AG04450 (cell line): ENCODE measurements at regions not wholly inside any gene's neighbourhood (a gene's known extent, or its start where the extent isn't known, plus 50 kb on each side); places are given as distances from the start of the nearest gene placed in this dataset.

Experiments used
- CTCF ChIA-PET: fragments of 300-600, 350-600 bp; formaldehyde crosslinking; extraction: SDS; loops from one replicate; lab custom pipeline; 2022; ENCODE audit warnings: antibody characterized with exemption, inconsistent platforms; lab: Charles Lee
- POLR2A ChIA-PET: fragments of 350-600 bp; formaldehyde crosslinking; extraction: SDS; loops from one replicate; lab custom pipeline; 2021; ENCODE audit warnings: antibody characterized with exemption, inconsistent platforms; lab: Yijun Ruan, JAX
- DNase-seq: peaks from one replicate; pipeline ENCODE4 v3.0.0-alpha.2; 2011; ENCODE audit warnings: low read depth, low spot score
- H3K27ac ChIP-seq: one replicate; pipeline ENCODE4 v1.5.1; 2012; ENCODE audit warnings: low read depth, low read length, control low read depth
- H3K27me3 ChIP-seq: one replicate; pipeline ENCODE4 v1.6.0; 2012; ENCODE audit warnings: low read length; ENCODE audit not compliant: control insufficient read depth, insufficient read depth
- H3K4me3 ChIP-seq: 2 replicates; pipeline ENCODE4 v1.5.1; 2011; ENCODE audit warnings: mild to moderate bottlenecking, low read depth, low read length, control low read depth
- H3K9me3 ChIP-seq: 2 replicates; pipeline ENCODE4 v1.5.1; 2012; ENCODE audit warnings: low read length; ENCODE audit not compliant: control insufficient read depth, insufficient read depth
- TF ChIP-seq, protein P1 (sequence below): IDR thresholded peaks from 2 replicates; pipeline ENCODE4 v1.5.1; 2011; ENCODE audit warnings: low read depth, low read length, control low read depth, inconsistent platforms

DNA sequence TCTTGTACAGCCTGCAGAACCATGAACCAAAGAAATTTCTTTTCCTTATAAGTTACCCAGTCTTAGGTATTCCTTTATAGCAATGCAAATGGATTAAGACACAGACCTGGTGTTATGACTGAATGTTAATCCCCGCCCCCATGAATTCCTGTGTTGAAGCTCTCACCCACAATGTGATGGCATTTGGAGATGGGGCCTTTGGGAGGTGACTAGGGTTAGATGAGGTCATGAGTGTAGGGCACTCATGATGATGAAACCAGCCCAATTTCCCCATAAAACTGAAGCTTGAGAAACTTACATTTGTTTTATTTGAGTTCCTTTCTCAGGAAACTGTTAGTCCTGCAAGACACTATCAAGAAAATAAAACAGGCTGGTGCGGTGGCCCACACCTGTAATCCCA lies 115.8 kb upstream of the THY1 start:
- POLR2A ChIA-PET, result interaction anchor here (0.6 kb wide), 1 partner anchor 306 kb away, joined by 6 read pairs; no protein-coding TSS in a partner anchor

DNA sequence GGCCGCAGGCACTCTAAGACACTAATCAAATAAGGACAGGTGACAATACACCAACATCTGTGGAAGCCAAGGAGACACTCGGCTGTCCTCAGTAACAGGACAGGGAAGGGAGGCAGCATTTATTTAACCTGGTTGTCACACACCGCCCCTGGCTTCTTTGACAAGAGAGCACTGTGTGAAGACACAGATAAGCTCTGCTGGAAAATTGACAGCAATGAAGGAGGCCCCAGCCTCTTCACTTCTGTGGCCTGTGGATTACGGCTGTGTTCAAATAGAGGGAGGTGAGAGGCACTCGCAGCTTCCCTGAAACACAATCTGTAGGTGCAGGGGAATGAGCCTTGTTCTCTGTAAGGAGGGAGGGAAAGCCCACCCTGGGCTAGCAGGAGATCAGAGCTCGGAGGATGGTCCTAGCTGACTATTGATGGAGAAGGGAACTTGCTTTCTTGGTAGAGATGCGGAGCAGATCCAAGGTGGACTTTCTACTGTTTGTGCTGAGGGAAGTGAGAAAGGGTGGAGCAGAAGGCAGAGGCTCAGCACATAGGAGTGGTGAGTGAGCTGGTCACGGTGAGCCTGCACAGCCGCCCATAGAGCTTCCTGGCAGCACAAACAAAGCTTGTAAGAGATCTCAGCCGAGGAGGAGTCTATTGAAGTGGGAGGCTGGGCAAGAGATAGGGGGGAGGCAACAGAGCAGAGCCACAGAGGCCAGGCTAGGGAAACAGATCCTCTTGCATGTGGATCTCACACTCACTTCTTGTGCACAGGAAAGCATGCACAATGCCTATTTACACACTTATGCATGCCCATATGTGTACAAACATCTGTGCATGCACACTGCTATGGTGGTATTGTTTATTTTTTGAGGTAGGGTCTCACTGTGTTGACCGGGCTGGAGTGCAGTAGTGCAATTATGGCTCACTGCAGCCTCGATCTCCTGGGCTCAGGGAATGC lies 114.6 kb upstream of the THY1 start:
- TF ChIP-seq, protein P1, sequence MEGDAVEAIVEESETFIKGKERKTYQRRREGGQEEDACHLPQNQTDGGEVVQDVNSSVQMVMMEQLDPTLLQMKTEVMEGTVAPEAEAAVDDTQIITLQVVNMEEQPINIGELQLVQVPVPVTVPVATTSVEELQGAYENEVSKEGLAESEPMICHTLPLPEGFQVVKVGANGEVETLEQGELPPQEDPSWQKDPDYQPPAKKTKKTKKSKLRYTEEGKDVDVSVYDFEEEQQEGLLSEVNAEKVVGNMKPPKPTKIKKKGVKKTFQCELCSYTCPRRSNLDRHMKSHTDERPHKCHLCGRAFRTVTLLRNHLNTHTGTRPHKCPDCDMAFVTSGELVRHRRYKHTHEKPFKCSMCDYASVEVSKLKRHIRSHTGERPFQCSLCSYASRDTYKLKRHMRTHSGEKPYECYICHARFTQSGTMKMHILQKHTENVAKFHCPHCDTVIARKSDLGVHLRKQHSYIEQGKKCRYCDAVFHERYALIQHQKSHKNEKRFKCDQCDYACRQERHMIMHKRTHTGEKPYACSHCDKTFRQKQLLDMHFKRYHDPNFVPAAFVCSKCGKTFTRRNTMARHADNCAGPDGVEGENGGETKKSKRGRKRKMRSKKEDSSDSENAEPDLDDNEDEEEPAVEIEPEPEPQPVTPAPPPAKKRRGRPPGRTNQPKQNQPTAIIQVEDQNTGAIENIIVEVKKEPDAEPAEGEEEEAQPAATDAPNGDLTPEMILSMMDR, result no peak
- Histone ChIP-seq H3K4me3 (no peak overlapping the region), H3K27me3 (peaks cover 39% of the 10 kb centered on the region), H3K9me3 (no peaks in the 10 kb centered on the region; the same call in 1 of the 2 replicates), H3K27ac (no peak overlapping the region)
- POLR2A ChIA-PET, result no interaction called here
- CTCF ChIA-PET, result interaction anchor here (0.5 to 1.0 kb wide), 2 partner anchors 58 to 104 kb away, joined by 3 to 7 read pairs; no protein-coding TSS in a partner anchor
- DNase-seq, result no peak

More for the DNA sequence above, 115.8 kb upstream of the THY1 start:
- Histone ChIP-seq H3K4me3 (no peak overlapping the region), H3K27me3 (peaks cover 29% of the 10 kb centered on the region), H3K27ac (no peak overlapping the region), H3K9me3 (no peaks in the 10 kb centered on the region)
- CTCF ChIA-PET, result interaction anchor here (0.6 to 1.0 kb wide), 2 partner anchors 59 to 370 kb away, joined by 3 to 4 read pairs; no protein-coding TSS in a partner anchor
- TF ChIP-seq, protein P1, result no peak
- DNase-seq, result no peak

DNA sequence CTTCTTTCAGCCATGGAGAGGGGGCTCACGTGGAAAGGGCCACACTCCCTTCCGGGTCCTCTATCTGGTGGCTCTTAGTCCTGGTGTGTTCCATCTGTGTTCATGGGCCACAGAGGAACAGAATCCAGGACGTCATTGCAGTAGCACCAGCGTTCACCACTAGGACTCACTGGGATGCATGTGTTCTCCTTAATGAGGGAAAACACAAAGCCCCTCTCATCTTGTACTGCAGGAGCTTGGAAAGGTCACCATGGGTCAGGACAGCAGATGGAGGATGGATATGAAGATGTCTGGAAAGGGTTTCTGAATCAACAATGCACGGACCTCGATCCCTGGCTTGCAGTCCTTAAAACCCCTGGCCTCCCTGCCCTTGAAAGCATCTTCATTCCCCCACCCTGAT lies 113.8 kb upstream of the THY1 start:
- Histone ChIP-seq H3K9me3 (no peaks in the 10 kb centered on the region; the same call in 1 of the 2 replicates), H3K4me3 (no peak overlapping the region), H3K27ac (no peak overlapping the region), H3K27me3 (peaks cover 47% of the 10 kb centered on the region)
- ChIA-PET CTCF (interaction anchor here (0.5 kb wide), 1 partner anchor 105 kb away, joined by 7 read pairs; no protein-coding TSS in a partner anchor), POLR2A (interaction anchor here (0.7 kb wide), 1 partner anchor 76 kb away, joined by 4 read pairs; no protein-coding TSS in a partner anchor)
- DNase-seq, result no peak
- TF ChIP-seq, protein P1, result no peak

DNA sequence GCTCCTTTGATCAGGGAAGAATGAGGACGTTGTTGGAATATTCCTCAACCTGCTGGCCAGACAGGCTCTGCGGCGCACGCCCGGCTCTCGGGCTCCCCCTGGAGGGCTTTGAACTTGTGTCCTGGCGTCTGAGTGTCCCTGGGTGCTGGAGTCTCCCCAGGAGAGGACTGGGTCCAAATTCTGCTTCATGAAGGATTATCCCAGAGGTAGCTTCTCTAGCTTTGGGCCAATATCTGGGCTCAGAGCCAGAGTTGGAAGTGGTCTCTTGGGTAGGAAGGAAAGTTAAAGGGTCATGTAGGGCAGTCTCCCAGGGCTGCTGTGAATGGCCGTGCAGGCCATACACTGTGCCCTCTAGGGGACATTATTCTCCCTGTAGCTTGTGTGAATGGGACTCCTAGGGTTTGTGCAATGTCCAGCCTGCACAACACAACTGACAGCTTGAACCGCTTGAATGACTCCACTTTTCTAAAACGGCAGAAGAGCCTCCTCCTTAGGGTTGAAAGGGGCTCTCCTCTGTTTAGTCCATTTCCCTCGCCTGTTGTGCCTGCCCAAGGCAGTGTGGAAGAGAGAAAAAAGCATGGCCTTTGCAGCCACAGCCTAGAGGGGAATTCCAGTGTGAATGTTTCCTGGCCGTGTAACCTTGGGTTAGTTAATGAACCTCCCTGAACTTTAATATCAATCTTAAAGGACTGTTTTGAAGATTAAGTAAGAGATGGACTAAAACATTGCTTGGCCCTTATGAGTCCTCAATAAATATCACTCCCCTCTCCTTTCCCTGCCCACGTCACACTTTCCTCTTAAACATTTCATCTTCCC lies 111.2 kb upstream of the THY1 start:
- Histone ChIP-seq H3K27ac (no peak overlapping the region), H3K9me3 (no peaks in the 10 kb centered on the region; the same call in 1 of the 2 replicates), H3K27me3 (peaks cover 46% of the 10 kb centered on the region), H3K4me3 (no peak overlapping the region)
- DNase-seq, result peak; percentile 2
- TF ChIP-seq, protein P1, result peak; percentile 94
- ChIA-PET POLR2A (no interaction called here), CTCF (interaction anchor here (0.6 to 2.7 kb wide), 30 partner anchors 9 to 1783 kb away, joined by 3 to 18 read pairs (median 4); no protein-coding TSS in a partner anchor)
